ENCODE measurements at regions not wholly inside any gene's neighbourhood (a gene's known extent, or its start where the extent isn't known, plus 50 kb on each side); places are given as distances from the start of the nearest gene placed in this dataset.

GRCh38 chr3:117788061-117788460 lies 1078.5 kb downstream of the TUSC7 start:
- Mint-ChIP-seq H3K27me3 (ENCODE audit: unreplicated experiment) (peaks cover 4% of the 10 kb centered on the region), H3K27ac (ENCODE audit: unreplicated experiment) (no peak overlapping the region), H3K4me1 (ENCODE audit: unreplicated experiment) (peaks cover 6% of the 10 kb centered on the region), H3K9me3 (ENCODE audit: unreplicated experiment) (no peaks in the 10 kb centered on the region), H3K36me3 (ENCODE audit: low read depth, unreplicated experiment) (no peaks in the 10 kb centered on the region), H3K4me3 (ENCODE audit: unreplicated experiment) (no peak overlapping the region)
- DNase-seq (ENCODE audit: low spot score) = no peak
- no peak for TF ChIP-seq CTCF (IDR thresholded peaks at IDR 0.05; ENCODE audit: unreplicated experiment)

GRCh38 chr3:117788506-117788905 lies 1078.9 kb downstream of the TUSC7 start:
- H3K36me3 Mint-ChIP-seq (ENCODE audit: low read depth, unreplicated experiment) = no peaks in the 10 kb centered on the region
- no peak overlapping the region for H3K27ac Mint-ChIP-seq (ENCODE audit: unreplicated experiment)
- DNase-seq (ENCODE audit: low spot score) = no peak
- H3K27me3 Mint-ChIP-seq (ENCODE audit: unreplicated experiment) = peaks cover 4% of the 10 kb centered on the region
- TF ChIP-seq CTCF (IDR thresholded peaks at IDR 0.05; ENCODE audit: unreplicated experiment) = no peak
- no peaks in the 10 kb centered on the region for H3K9me3 Mint-ChIP-seq (ENCODE audit: unreplicated experiment)
- H3K4me1 Mint-ChIP-seq (ENCODE audit: unreplicated experiment) = peaks cover 6% of the 10 kb centered on the region
- no peak overlapping the region for H3K4me3 Mint-ChIP-seq (ENCODE audit: unreplicated experiment)

GRCh38 chr3:117790235-117790987 lies 1080.8 kb downstream of the TUSC7 start:
- TF ChIP-seq CTCF (IDR thresholded peaks at IDR 0.05; ENCODE audit: unreplicated experiment) = no peak
- Mint-ChIP-seq H3K27ac (ENCODE audit: unreplicated experiment) (no peak overlapping the region), H3K36me3 (ENCODE audit: low read depth, unreplicated experiment) (no peaks in the 10 kb centered on the region), H3K4me3 (ENCODE audit: unreplicated experiment) (no peak overlapping the region), H3K27me3 (ENCODE audit: unreplicated experiment) (peaks cover 4% of the 10 kb centered on the region), H3K9me3 (ENCODE audit: unreplicated experiment) (no peaks in the 10 kb centered on the region), H3K4me1 (ENCODE audit: unreplicated experiment) (peaks cover 10% of the 10 kb centered on the region)
- no peak for DNase-seq (ENCODE audit: low spot score)

GRCh38 chr3:117793622-117794265 lies 1084.2 kb downstream of the TUSC7 start:
- no peak overlapping the region for H3K27ac Mint-ChIP-seq (ENCODE audit: unreplicated experiment)
- no peak overlapping the region for H3K4me3 Mint-ChIP-seq (ENCODE audit: unreplicated experiment)
- H3K27me3 Mint-ChIP-seq (ENCODE audit: unreplicated experiment) = peaks cover 3% of the 10 kb centered on the region
- H3K36me3 Mint-ChIP-seq (ENCODE audit: low read depth, unreplicated experiment) = no peaks in the 10 kb centered on the region
- peaks cover 9% of the 10 kb centered on the region for H3K4me1 Mint-ChIP-seq (ENCODE audit: unreplicated experiment)
- no peak for TF ChIP-seq CTCF (IDR thresholded peaks at IDR 0.05; ENCODE audit: unreplicated experiment)
- no peaks in the 10 kb centered on the region for H3K9me3 Mint-ChIP-seq (ENCODE audit: unreplicated experiment)
- DNase-seq (ENCODE audit: low spot score) = no peak

- H3K4me1 Mint-ChIP-seq (ENCODE audit: unreplicated experiment) = peaks cover 4% of the 10 kb centered on the region
- no peaks in the 10 kb centered on the region for H3K36me3 Mint-ChIP-seq (ENCODE audit: low read depth, unreplicated experiment)
Observed at GRCh38 chr3:117798221-117798620, 1088.6 kb downstream of the TUSC7 start.

More at GRCh38 chr3:117798221-117798620, 1088.6 kb downstream of the TUSC7 start:
- H3K27ac Mint-ChIP-seq (ENCODE audit: unreplicated experiment) = no peak overlapping the region
- TF ChIP-seq CTCF (IDR thresholded peaks at IDR 0.05; ENCODE audit: unreplicated experiment) = no peak
- no peaks in the 10 kb centered on the region for H3K27me3 Mint-ChIP-seq (ENCODE audit: unreplicated experiment)
- H3K9me3 Mint-ChIP-seq (ENCODE audit: unreplicated experiment) = no peaks in the 10 kb centered on the region
- no peak for DNase-seq (ENCODE audit: low spot score)
- H3K4me3 Mint-ChIP-seq (ENCODE audit: unreplicated experiment) = no peak overlapping the region
